ENCODE measurements at regions not wholly inside any gene's neighbourhood (a gene's known extent, or its start where the extent isn't known, plus 50 kb on each side); places are given as distances from the start of the nearest gene placed in this dataset.

DNA sequence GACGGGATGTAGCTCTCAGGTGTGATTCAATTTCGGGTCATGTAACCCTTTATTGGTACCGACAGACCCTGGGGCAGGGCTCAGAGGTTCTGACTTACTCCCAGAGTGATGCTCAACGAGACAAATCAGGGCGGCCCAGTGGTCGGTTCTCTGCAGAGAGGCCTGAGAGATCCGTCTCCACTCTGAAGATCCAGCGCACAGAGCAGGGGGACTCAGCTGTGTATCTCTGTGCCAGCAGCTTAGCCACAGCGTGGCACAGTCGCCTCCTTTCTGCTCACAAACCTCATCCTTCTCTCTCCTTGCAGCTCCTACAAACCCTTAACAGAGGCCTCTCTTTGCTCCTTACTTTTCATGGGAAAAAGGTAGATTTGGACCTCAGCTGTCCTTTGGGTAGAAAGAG lies 197.5 kb upstream of the PRSS58 start:
- Histone ChIP-seq H2BK120ac (ENCODE audit: low read depth, low read length) (no peak overlapping the region), H3K27me3 (ENCODE audit: control insufficient read depth, insufficient read depth, low read length) (no peaks in the 10 kb centered on the region), H3K4ac (ENCODE audit: low read depth, low read length) (no peak overlapping the region), H4K5ac (ENCODE audit: low read depth, low read length) (no peak overlapping the region), H2BK5ac (ENCODE audit: low read depth, low read length, poor library complexity, severe bottlenecking) (no peak overlapping the region), H3K14ac (replicated peaks; ENCODE audit: low read depth, low read length) (0 out of 2 replicates have a peak overlapping the region, but pooled peaks have one; percentile 8), H2BK20ac (ENCODE audit: low read depth, low read length) (no peak overlapping the region), H3K4me3 (ENCODE audit: insufficient read depth, low read depth, low read length) (no peak overlapping the region), H2BK15ac (ENCODE audit: low read depth, low read length) (no peak overlapping the region), H2AFZ (replicated peaks; ENCODE audit: low read length, poor library complexity) (no peak overlapping the region), H4K20me1 (ENCODE audit: insufficient read depth, low read length) (no peaks in the 10 kb centered on the region), H3K36me3 (ENCODE audit: control insufficient read depth, insufficient read depth, low read length) (no peaks in the 10 kb centered on the region), H4K91ac (ENCODE audit: insufficient read depth, low read depth, low read length) (no peak overlapping the region), H3K27ac (ENCODE audit: insufficient read depth, low read length) (no peak overlapping the region), H3K9me3 (ENCODE audit: control insufficient read depth, insufficient read depth, low read length) (no peaks in the 10 kb centered on the region), H2AK5ac (ENCODE audit: low read depth, low read length) (0 out of 2 replicates have a peak overlapping the region, but pooled peaks have one; percentile 14), H3K56ac (ENCODE audit: extremely low read depth, insufficient read depth, low read length) (no peak overlapping the region), H3K23ac (ENCODE audit: low read depth, low read length) (no peak overlapping the region), H3K4me1 (ENCODE audit: control insufficient read depth, insufficient read depth, low read length) (peaks cover 6% of the 10 kb centered on the region), H3K79me1 (ENCODE audit: low read depth in 1 of 2, low read length in 2 of 2) (no peaks in the 10 kb centered on the region), H4K8ac (ENCODE audit: low read depth in 2 of 2, low read length in 2 of 2) (no peak overlapping the region), H3K18ac (ENCODE audit: low read depth, low read length) (no peak overlapping the region), H3K9me1 (ENCODE audit: insufficient read depth, low read length) (no peaks in the 10 kb centered on the region), H3K9ac (ENCODE audit: low read depth, low read length) (no peak overlapping the region), H2AK9ac (replicated peaks; ENCODE audit: low read depth, low read length, poor library complexity) (no peak overlapping the region), H3K4me2 (ENCODE audit: low read depth, low read length) (no peak overlapping the region)
- dilution Hi-C loops (cut with HindIII; ENCODE audit: low sequenced_read_pairs, unreplicated experiment) (no loop called here), intact Hi-C loops (cut with micrococcal nuclease) (loop anchor here (5.0 kb wide), 1 partner anchor 62 kb away; no protein-coding TSS in a partner anchor), in situ Hi-C loops (cut with MboI; ENCODE audit: low sequenced_read_pairs) (no loop called here)
- CTCF ChIA-PET = no interaction called here
- POLR2A ChIA-PET (ENCODE audit: unreplicated experiment) = no interaction called here
- no TSS peak for BruUV-seq (replicated peaks)
- 74% methylated on average over 6 of the region's 10 CpGs; no CpG with 5 or more reads in 1 of the 2 experiments for WGBS, 2 experiments (ENCODE audit: extremely low coverage in 2 of 2, insufficient read length in 1 of 2)
- ATAC-seq (ENCODE audit: low read depth) (no peak), DNase-seq (no peak)
- TF ChIP-seq MAZ (IDR thresholded peaks at IDR 0.05; ENCODE audit: borderline replicate concordance, low read depth, low read length) = no peak
- TF ChIP-seq POLR2A (IDR thresholded peaks at IDR 0.05; ENCODE audit: low read depth, low read length) = no peak
